ENCODE measurements at regions not wholly inside any gene's neighbourhood (a gene's known extent, or its start where the extent isn't known, plus 50 kb on each side); places are given as distances from the start of the nearest gene placed in this dataset.
A peak's percentile ranks its signal among the peaks of the same experiment; 100 is the strongest.

DNA sequence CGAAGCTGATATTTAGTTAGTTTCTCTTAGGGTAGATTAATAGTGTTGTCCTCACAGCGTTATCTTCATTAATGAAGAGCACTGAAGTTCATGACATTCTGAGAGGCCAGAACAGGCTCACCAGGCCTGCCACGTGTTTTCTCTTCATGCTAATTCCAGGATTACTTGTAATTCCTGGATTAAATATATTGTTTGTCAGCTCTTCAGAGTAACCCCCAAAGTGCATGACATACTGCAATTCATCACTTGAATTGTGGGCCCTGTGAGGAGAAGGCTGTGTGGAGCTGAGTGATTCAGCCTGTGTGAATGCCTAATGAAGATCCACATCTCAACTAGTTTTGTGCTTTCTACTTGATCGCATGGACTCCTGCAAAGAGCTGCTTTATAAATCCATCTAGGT, 401.0 kb upstream of the ADAMTSL1 start:
- no peak for DNase-seq (ENCODE audit: low spot score)

DNA sequence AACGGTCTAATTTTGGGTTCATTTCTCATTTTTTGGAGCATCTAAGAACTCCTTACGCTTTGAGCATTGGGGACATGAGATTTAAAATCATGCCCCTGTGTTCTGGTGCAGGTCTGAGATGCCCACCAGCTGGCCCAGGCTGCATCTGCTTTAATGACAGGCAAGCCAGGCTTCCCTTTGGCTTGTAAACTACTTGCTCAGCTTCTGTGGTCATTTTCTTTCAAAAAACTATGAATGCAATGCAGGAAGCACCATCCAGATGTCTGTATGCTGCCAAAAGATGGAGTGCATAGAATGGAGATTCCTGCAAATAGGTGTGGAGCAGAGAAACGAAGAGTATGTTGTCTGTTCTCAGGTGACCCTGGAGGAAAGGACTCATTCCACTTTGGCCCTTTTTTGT, 399.9 kb upstream of the ADAMTSL1 start:
- no peak for DNase-seq (ENCODE audit: low spot score)

DNA sequence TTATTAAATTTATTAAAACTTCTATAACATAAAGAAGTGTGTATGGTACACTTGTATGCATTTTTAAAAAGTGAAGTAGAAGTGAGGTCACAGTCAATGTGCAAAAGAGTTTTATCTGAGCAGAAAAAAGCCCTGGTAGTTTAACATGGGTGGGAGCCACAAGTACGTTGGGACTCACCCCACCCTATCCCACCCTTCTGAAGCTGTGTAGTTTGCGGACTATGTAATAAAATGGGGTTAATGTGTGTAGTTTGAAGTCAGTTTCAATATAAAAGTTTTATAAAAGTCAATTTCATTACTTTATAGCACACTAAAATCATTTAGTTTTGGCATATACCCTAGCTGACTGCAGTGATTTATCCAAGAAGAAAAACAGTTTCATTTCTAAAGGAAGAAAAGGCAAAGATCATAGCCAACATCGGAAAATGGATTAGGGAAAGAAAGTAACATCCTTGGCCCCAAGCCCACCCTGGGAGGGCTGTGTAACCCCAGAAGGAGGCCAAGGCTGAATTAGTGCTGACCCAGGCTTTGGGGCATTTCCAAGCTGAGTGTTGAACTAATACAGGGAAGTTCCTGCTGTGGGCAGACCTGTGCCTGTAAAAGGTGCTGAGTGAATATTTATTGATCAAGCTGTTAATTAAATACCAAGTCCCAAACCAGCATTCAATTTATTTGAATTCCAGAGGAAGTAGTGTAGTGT, 398.6 kb upstream of the ADAMTSL1 start:
- DNase-seq (ENCODE audit: low spot score) = no peak

DNA sequence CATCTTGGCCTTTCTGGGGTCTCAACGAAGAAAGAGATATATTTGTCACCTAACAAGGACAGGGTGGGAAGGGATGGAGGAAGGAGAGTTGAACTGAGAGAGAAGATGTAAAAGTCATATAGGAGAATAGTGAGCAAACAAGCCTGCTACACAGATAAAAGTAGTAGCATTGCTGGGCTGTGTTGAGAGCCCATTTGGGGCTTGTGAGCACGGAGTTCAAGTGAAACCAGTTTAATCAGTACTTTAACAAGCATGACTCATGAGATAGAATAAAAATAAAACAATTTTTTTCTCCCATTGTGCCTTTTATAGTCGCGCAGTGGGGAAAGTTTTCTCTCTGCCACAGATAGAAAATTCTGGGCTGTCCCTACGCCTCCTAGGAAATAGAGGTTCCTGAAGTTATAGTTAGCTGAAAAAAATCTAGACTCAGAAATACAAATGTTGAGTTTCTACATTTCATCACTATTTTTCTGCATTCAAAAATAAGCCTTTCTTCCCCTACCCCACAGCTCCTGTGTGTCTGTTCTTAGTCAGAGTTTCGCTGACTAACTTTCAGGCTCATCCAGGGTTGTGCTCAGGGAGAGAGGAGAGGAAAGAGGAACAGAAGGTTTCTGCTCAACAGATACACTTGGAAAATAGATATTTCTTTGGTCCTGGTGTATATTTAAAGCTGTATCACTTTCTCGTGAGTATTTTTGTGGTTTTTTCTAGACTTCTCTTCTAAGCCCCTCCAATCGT, 395.8 kb upstream of the ADAMTSL1 start:
- DNase-seq (ENCODE audit: low spot score) = no peak

DNA sequence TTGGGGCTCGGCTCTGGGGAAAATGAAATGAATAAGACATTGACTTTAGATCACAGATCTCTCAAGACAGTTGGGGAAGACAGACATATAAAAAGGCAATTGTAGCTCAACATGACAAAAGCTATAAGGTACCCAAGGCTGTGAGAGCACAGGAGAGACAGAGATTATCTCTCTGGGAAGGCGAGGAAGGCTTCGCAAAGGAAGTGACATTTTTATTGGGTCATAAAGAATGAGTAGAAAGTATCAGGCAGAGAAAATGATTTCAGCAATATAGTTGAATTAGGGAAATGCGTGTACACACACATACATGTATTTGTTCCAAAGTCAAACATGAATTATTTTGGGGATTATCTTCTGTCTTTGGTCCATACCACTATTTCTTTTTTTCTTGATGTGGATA, 381.8 kb upstream of the ADAMTSL1 start:
- no peak for DNase-seq (ENCODE audit: low spot score)

DNA sequence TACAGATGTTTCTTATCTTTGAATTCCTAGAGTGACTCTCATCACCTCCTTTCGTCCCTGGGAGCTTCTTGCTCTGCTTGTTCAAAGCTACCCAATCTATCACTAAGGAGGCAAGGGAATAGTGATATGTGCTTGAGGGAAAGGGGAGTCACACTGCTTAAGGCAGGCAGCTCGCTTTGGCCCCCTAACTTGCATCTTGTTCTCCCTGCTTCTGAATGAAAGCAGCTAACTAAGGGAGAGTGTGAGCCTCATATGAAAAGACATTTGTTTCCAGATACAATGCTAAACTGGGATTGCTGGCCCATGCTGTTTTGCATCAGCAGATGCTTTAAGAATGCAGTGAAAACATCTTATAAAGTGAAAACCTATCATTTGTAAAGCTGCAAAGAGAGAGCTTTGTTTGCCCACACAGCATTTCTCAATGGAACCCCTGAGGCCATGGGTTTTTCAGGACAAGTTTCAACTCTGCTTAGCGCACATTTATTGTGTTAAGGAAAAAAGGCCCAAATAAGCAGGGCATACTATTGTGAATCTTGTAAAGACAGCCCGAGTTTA, 367.9 kb upstream of the ADAMTSL1 start:
- no peak for DNase-seq (ENCODE audit: low spot score)

DNA sequence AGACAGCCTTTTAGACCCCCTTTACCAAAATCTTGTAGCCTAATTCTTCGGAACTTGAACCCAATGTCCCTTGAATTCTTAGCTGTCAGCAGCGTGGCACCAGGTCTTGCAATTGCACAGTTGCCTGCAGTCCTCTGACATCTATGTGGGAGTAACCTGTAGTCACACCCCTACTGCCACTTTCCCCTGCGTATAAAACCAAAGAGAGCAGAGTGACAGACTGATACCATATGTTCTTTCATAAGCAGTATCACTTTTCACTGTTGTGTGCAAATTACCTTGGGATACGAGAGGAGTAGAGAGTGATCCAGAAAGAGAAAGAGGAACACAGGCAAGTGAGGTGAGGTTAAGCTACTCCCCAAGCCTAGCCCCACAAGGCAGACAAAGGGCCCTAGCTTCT, 364.3 kb upstream of the ADAMTSL1 start:
- no peak for DNase-seq (ENCODE audit: low spot score)

DNA sequence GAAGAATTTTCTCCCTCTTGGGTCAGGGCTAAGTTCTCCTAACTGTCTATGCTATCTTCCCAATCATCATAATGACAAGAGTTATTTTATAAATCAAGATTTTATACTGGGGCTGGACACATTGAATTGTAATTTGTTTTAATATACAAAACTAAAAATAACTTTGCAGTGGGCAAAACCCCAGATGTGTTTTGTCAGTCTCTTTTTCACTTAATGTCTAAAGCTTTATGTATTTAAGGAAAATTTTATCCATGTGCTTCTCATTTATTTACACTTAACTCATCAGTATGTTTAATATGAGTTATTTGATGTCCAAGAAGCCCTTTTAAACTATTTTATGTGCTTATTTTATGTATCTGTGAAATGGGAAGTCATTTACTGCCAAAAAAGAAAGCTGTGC, 362.8 kb upstream of the ADAMTSL1 start:
- DNase-seq (ENCODE audit: low spot score) = no peak

DNA sequence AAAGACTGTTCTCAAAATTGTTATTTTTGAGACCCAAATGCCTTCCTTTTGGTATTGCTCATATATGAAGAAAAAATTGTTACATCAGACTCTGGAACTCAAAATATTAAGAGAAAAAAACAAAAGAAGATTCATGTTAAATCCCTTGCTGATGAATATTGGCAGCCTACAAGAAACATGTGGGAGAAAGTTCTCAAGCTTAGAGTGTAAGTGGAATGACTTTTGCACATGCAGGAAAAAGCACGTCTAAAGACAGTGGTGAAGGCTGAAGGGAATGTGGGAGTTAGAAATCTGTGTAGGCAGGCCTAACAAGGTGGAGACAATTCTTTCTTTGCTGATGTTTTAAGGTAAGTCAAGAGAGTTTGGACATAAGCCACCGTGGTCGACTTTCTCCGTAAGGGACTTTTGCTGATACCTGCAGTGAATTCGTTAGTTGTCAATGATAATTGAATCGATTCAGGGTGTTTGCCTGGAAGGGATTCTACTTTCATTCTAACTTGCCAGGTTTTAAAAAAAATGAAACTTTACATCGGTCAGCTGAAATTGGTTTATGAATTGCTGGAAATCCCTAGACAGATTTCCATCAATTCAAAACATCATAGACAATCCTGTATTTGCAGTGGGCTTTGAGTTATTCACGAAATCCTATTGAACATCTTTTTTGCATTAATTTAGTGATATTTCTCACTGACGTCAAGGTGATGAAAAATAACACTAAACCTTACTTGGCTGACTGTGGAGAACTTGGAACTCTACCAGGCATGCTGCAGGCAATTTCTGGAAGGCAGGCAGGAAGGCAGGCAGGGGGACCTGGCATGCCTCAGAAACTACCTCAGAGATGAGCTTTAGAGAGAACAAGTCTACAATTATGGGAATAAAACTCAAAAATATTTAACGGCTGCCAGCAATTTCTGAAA, 359.1 kb upstream of the ADAMTSL1 start:
- no peak for DNase-seq (ENCODE audit: low spot score)

DNA sequence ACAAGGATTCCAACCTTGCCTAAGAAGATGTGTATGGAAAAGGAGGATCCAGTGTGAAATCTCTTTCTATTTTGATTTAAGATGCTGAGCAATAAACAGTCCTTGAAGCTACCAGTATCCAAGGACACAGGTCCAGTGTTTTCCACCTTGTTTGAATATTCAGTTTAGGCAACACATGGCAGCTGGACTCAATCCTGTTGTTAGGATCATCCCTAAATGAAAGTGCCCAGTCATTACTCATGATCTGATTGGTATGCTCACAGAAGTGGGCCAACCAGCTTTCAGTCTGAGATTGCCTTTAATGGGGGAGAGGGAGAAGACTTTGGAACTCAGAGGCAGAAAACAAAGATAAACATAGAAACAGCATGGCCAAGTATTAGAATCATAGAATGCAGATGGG, 355.7 kb upstream of the ADAMTSL1 start:
- no peak for DNase-seq (ENCODE audit: low spot score)

DNA sequence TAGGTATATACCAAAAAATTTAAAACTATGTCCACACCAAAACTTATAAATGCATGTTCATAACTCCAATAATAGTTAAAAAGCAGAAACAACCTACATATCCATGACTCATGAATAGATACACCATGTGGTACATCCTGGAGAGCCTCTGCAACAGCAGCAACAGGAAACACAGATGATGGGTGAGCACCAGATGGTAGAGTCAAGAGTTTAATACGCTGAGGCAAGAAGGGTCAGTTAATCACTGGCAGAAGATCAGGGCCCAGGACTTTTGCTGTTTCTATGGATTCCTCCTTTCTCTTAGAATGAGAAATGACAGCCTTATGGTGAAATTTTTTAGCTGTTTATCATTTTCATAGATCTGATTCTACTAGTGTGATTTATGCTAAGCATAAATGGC, 351.8 kb upstream of the ADAMTSL1 start:
- DNase-seq (ENCODE audit: low spot score) = peak; percentile 14

DNA sequence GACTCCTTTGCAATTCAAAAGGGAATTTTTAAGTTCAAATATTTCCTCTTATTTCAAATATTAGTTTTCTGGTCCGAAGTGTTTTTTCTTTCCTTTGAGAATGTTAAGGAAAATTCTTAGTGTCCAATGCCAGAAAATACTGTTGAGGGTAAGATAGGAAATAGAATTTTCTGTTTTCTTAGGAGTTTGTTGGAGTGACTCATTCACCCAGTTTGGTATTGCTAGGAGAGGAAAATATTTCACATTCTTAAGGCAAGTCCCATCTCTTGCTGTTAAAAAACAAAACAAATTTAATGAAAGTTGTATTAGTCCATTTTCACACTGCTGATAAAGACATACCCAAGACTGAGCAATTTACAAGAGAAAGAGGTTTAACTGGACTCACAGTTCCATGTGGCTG, 349.2 kb upstream of the ADAMTSL1 start:
- no peak for DNase-seq (ENCODE audit: low spot score)

DNA sequence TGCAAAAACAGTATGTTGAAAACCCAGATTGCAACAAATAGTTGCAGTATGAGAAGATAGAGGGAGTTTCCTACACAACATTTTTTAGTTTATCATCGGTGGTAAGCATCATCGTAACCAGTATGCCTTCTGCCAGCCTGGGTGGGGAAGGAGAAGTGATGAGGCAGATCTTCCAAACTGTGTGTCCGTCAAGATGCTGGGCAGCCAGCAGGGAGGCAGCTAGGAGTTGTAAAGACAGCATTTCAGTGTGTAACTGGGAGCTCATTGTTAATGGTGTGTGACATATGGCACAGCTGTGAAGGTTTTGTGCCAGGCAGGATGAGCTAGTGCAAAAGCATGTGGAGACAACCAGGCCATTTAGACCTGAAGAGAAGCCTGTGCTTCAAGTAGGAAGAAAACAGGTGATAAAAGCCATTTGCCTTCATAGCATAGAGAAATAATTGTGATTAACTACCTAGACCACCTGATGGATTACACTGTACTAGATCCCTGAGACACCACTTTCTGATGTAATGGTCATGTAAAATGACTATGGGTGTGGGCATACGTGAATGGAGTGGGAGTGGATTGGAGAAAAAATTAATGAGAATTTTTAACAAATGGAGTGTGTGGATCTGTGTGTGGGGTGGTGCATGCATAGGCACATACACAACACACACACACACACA, 347.0 kb upstream of the ADAMTSL1 start:
- no peak for DNase-seq (ENCODE audit: low spot score)

DNA sequence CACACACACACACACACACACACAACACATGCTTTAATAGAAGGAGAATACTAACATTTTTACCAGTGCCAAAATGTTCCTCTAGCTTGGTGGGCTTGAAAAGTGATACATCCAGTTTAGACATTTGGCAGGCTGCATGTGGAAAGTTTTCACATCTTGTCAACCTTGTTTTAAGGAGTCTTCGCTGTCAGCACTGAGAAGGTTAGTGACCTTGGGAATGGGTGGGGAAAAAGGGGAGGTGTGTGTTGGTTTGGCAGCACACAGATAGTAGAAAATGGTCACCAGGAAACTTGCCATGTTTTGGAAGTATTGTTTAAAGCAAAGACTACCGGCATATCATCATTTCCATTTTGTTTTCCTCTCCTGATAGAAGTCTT, 346.5 kb upstream of the ADAMTSL1 start:
- no peak for DNase-seq (ENCODE audit: low spot score)

DNA sequence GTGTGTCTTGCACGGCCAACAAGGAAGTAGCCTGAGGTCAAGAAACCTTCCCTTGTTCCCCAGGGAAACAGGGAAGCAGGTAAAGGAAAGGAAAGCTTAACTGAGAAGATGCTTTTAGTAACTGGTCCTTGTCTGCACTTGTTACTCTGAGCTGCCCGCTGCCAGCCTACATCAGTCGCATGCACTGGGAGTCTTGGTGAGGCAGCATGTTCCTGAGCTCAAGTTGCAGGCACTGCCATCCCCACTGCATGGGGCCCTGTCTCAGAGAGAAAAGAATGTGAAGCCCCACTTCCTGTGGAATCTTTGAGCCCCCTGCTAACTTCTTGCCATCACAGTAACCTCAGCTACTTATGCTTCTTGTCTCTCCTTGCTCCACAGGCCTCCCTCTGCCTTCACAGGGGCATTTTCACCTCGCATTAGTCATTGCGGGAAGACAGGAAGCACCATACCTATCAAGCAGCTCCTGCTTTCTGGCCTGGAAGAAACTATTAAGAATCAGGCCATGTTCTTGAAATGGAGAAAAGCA, 344.1 kb upstream of the ADAMTSL1 start:
- DNase-seq (ENCODE audit: low spot score) = no peak

DNA sequence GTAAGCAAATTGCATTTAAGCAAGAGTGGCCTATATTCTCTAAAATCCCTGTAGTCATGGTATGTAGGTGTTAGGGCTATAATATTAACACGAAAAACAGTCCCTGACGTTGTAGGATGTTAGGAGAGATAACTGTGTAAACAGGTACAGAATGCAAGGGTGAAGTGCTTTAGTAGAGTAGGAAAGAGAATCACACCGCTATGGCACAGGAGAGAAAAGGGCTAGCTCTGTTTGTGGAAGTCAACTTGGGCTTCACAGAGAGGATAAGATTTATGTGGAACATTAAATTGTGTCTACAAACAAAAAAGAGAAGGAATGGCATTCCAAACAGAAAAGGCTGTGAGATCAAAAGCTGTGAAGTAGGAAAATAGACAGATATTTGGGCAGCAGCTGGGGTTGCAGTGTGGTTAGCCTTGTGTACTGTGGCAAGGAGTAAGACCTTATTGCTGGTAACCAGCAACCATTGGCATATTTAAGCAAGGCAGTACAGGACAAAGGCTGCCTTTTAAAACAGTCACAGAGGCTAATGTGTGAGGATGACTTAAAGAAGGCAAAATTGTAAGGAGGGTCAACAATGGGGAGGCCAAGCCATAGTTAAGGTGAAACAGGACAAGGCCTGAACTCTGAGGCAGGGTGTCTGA, 337.5 kb upstream of the ADAMTSL1 start:
- DNase-seq (ENCODE audit: low spot score) = no peak

DNA sequence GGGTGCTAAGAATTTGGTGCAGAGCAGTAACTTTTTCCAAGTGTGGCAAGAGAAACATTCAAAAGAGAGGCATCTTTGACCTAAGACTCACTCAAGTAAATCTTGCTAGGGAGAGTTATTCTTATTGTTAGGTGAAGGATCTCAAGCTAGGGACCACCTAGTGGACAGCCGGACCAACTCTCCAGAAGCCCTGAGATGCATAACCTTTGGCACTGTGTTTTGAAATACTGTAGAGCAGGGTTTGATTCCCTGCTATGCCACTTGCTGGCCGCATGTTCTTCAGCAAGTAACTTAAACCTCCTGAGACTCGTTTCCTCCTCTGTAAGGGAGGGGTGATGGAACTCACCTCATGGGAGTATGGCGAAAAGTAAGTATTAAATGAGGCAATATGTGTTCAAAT, 336.1 kb upstream of the ADAMTSL1 start:
- no peak for DNase-seq (ENCODE audit: low spot score)

DNA sequence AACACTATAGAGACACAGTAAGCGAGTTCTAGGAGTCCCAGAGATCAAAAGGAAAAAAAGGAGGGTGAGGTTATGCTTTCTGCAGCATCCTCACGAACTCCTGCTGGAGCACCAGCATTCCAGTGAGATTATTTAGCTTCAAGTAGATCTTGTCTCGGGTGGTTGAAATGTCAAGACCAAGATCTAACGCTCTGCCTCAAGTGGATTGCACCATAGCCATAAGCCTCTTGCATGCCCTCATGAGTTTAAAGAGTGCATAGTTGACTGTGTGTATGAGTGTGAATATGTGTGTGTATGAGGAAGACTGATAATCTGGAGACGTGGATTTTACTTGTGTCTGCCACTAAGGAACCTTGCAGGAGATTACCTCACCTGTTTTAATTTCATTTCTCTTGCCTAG, 335.3 kb upstream of the ADAMTSL1 start:
- no peak for DNase-seq (ENCODE audit: low spot score)

DNA sequence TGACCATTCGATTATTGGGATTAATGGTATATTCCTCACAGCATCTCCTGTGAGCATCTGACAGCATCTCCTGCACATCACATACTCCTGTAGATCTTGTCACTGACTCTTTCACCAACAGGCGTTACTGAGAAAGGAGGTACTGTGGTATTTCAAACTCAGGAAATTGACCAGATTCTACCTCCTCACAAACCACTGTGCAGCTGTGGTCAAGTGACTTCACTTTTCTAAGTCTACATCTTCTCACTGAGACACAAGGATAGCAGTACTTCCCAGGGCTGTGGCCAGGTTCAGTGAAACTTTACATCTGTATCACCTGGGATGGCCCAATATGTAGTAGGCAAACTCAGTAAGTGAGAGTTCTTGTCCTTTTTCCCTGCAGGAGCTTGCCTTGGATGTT, 332.3 kb upstream of the ADAMTSL1 start:
- no peak for DNase-seq (ENCODE audit: low spot score)

DNA sequence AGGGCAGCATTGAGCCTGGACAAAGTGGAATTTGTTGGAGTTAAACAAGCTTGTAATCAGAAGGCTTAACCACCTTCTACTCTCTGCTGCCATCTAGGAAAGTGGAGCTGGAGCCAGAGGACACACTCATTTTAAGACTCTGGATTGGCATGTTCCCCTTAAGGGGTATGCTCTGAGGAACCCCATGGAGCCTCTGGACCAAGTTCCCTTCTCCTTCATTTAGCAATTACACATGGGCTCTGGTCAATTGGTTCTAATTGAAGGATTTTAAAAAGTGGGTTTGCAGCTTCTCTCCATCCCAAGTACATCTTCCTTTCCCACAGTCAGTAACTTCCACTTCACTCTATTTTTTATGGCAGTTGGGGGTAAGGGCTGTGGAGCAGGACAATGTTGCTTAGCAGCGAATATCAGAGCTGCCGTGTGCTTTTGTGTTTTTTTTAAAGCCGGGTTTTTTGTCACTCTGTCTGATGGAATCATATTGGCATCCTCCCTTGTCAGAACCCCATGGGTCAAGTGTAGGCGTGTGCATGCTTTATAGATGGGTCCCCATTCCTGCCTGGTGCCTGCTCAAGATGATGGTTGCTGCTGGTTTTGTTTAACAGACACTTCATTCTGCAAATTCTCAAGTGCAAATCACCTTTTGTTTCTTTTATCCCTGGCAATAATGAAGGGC, 330.7 kb upstream of the ADAMTSL1 start:
- DNase-seq (ENCODE audit: low spot score) = peak; percentile 23

DNA sequence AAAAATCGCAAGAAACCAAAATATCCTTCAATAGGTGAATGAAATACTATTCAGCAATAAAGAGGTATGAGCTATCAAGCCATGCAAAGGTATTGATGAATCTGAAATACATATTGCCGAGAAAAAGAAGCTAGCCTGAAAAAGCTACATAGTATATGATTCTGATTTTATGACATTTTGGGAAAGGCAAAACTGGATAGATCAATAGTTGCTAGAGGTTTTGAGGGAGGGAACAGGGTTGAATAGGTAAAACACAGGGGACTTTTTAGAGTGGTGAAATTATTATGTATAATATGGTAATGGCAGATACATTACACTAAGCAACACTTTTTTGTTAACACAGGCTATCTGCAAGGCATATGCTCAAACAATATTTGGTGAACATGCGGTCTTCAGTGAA, 327.6 kb upstream of the ADAMTSL1 start:
- no peak for DNase-seq (ENCODE audit: low spot score)
